MV-4-11 (cell line): ENCODE measurements at regions not wholly inside any gene's neighbourhood (a gene's known extent, or its start where the extent isn't known, plus 50 kb on each side); places are given as distances from the start of the nearest gene placed in this dataset.
"Not testable (repeated sequence)": the region's sequence is repeated elsewhere in the genome, so short reads cannot be mapped to it uniquely, and the experiment has no call there.

Experiments used
- DNase-seq: peaks from one replicate; lab custom pipeline; 2025; lab: John Stamatoyannopoulos, UW

- no peak for DNase-seq
Observed at GRCh38 chr20:57786304-57786932, 76.6 kb upstream of the PMEPA1 start.

- no peak for DNase-seq
Observed at GRCh38 chr20:57785720-57786119, 75.9 kb upstream of the PMEPA1 start.

DNA sequence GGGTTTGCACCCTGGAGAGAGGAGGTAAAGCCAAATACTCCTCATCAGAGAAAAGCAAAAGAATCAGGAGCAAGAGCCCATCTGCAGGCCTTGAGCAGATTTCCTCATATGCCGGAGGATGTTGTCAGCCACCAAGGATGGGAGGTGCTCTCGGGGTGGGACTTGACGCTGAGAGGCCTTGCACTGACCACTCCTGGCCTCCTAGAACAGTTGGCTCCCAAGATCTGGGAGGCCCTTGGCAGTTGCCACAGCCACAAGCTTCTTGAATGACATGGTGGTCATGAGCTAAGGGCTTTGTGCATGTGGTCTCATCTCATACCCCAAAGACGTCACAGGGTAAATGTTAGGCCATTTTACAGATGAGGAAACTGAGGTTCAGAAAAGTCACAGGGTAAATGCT, 75.2 kb upstream of the PMEPA1 start:
- DNase-seq, result no peak

DNA sequence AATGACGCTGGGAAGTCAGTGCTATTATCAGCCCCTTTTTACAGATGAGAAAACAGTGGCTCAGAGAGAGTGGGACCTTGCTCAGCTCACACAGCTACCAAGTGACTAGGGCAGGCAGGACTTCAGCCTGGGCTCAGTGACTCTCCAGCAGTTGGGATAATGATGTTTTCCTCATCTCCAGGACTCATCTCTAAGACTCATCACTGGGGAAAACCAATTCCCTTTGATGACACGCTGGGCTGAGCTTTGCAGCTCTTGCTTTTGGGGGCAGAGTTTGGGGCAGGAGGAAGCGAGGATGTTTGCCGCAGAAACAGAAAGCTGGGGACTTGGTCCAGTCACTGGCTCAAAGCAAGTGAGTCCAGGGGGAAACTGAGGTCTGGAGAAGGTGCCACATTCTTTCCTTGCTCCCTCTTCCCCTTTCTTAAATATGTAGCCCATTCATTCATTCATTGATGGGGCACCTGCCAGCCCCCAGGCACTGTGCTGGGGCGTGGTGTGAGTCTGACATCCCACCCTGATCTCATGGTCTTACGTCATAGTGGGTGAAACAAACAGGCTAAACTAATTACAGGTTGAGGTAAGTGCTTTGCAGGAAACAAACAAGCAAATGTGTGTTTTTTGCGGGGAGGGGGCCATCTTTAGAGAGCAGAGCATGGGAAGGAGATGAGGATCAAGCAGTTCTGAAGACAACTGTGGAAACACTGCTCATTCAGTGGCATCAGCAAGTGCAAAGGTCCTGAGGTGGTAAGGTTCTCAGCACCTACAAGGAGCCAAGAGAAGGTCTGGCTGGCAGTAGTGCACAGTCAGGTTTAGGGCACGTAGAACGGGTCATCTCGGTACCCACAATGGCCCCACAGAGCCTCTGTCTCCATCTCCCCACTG, 74.4 kb upstream of the PMEPA1 start:
- DNase-seq, result no peak

DNA sequence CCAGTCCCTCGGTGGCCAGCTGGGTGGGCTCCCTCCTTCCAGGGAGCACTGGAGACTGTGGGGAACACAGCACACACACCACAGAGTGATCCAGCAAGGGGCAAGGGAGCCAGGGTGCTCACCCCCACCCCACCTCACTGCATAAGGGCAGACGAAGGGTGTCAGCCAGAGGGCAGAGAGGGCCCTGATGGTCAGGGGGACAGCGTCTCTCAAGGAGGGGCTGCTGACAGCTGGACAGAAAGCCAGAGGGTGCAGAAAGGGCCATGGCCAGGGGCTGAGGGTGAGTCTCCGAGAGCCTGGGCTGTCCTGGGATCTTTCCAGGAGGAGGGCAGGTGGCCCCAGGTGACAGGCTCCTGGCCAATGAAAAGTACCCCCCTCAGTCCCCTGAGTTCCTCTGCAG, 73.4 kb upstream of the PMEPA1 start:
- no peak for DNase-seq

DNA sequence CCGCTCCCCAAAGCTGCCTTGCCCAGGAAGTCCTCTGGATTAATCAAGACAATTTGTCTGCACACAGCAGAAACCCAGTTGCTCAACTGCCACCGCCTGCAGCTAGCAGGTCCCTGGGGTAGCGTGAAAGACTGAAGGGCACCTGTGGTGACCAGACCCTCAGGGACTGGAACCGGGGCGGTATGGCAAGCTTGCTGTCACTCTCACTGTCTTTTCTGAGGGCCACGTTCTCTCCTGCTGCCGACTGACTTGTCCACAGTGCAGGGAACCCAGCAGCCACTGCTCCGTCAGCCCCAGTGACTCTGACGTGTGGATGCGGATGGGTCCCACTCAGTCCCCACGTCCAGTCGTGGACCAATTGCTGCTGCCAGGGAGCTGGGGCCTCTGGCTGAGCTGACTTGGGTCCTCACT, 72.8 kb upstream of the PMEPA1 start:
- DNase-seq, result no peak

DNA sequence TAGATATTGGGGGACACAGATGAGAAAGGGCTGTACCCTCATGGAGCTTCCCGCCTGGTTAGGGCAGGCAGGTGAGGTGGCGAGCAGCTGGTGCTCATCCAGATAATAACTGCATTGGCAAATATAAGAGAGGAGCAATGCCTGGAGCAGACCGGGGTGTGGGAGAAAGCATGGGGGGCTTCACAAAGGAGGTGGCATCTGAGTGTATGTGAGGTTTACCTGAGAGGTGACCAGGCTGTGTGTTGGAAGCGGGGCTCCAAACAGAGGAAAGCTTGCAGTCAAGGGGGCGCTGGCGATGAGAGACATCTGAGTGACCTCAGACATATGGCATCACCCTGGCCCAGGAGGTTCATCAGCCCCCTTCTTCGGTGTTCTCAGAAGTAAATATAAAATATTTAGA, 72.1 kb upstream of the PMEPA1 start:
- DNase-seq, result no peak

- DNase-seq, result no peak
Observed at GRCh38 chr20:57780906-57781305, 71.1 kb upstream of the PMEPA1 start.

- no peak for DNase-seq
Observed at GRCh38 chr20:57780398-57780797, 70.6 kb upstream of the PMEPA1 start.

DNA sequence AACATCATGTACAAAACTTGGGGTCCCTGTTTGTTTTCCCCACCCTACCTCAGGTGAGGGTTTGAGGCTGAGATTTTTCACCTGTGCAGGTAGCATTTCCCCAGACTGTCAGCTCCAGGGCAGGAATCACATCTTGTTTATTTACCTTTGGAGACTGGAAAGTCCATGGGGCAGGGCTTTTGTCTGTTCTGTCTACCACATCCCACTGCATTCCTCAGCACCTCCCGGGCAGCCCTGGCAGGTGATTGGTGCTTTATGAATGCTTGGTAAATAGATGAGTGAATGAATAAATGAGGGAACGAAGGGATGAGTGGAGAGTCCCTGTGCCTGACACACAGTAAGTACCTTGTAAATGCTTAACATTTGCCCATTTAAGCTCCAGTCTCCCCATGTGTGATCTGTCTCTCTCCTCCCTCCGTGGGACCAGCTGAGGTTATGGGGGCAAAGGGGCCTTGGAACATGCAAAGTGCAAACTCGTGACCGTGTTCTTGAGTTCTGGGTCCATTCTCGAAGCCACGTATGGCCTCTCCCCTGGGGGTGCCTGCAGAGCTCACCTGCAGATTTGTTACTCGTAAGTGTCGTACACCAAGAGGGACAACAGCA, 69.7 kb upstream of the PMEPA1 start:
- no peak for DNase-seq

DNA sequence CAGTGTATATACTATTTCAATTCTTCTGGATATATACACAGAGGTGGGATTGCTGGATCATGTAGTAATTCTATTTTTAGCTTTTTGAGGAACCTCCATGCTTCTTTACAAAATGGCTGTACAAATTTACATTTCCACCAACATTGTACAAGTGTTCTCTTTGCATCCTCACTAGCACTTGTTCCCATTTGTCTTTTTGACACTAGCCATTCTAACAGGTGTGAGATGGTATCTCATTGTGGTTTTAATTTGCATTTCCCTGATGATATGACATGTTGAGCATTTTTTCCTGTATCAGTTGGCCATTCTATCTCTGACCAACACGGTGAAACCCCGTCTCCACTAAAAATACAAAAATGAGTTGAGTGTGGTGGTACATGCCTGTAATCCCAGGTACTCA, 68.1 kb upstream of the PMEPA1 start:
- no peak for DNase-seq

- DNase-seq, result no peak
Observed at GRCh38 chr20:57774951-57775350, 65.1 kb upstream of the PMEPA1 start.

DNA sequence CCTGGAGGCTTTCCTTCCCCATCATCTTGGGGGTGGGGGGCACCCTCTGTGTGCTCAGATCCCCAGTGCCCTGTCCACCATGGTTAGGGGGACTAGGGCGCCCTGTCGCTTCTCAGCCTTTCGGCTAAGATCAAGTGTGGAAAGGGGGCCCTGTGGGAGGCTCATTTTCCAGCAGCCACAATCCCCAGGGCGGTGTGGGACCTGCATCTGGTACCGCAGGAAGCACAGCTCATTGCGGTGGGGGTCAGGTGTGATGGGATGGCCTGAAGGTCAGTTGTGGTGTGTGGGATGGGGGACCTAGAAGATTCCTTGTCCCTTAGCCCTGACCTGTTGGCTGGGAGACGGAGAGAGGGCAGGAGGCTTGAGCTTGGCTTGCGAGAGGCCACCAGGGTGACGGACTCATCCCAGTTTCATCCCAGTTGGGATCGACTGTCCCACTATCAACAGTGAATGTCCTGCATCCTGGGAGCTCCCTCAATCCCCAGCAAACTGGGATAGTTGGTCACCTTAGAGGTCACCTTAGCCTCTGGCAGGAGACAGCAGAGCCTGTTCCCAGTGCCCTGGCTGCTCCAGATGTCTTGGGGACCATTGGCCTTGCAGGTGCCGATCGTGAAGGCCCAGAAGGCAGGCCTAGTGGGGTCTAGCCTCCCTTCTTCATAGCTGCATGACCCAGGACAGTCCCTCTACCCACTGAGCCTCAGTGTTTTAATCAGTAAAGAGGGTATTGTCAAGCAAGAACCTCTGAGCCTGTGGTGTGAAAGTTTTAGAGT, 64.5 kb upstream of the PMEPA1 start:
- no peak for DNase-seq

DNA sequence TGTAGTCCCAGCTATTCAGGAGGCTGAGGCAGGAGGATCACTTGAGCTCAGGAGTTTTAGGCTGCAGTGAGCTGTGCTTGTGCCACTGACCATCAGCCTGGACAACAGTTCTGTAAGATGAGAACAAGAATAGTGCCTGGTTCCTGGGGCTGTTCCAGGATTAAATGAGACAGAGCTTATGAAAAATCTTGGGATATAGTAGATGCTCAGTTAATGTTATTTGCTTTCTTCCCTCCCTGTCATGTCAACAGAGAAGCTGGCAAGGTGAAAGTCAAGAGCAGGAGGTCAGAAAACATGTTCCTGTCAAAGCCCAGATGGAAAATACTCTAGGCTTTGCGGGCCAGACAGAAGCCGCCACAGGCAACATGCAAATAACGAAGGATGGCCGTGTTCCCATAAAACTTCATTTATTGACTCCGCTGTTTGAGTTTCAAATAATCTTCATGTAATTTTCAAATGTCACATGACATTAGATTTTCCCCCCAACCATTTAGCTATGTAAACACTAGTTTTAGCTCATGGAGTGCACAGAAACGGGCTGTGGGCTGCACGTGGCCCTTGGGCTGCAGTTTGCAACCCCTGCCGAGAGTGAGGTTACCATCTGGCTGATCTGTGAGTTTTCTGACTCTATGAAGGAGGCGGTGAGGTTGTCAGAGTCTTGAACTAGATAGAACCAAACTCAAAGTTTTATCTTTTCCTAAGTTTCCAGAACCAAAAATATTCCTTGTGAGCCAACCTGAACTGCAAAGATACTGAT, 63.4 kb upstream of the PMEPA1 start:
- no peak for DNase-seq

- peak; percentile 48 for DNase-seq
Observed at GRCh38 chr20:57772349-57772964, 62.6 kb upstream of the PMEPA1 start.

GRCh38 chr20:57770852-57771720, 61.3 kb upstream of the PMEPA1 start:
- DNase-seq, result no peak

GRCh38 chr20:57770401-57770800, 60.6 kb upstream of the PMEPA1 start:
- not testable (repeated sequence) for DNase-seq

DNA sequence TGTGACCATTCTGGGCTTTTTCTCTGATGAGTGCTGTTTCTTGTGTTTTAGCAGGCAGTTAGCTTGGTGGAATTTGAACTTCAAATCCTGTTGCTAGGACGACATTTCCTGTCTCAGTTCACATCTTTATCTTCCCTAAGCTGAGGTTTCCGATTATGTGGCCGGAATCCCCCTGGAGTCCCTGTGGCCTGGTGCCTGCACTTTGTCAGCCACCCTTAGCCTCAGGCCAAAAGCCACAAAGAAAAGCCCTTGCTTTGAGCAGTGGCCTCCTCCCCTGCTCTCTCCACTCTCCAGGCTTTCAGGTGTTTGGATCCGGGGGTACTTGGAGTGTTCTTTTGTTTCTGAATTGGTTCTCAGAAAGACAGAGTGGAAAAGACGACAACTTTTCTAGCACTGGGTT, 59.9 kb upstream of the PMEPA1 start:
- peak; percentile 48 for DNase-seq

- DNase-seq, result no peak
Observed at GRCh38 chr20:57768519-57768918, 58.7 kb upstream of the PMEPA1 start.

GRCh38 chr20:57767441-57767840, 57.6 kb upstream of the PMEPA1 start:
- no peak for DNase-seq
